Small intestine (tissue), 7 donors: ENCODE measurements at regions not wholly inside any gene's neighbourhood (a gene's known extent, or its start where the extent isn't known, plus 50 kb on each side); places are given as distances from the start of the nearest gene placed in this dataset.

Experiments
- DNase-seq, 2 donors: peaks; one replicate each; pipeline versions ENCODE4 v3.0.0 to v3.0.0-alpha.2; 2013
- FAIRE-seq: peaks from 2 replicates; lab custom pipeline; 2012; peaks lifted over from hg19 to GRCh38; lab: Jason Lieb, UNC
- H3K27ac ChIP-seq, 3 donors: one replicate each; pipeline ENCODE4 v1.5.1; 2013; ENCODE audit warnings: low read length in 2 of 3, mild to moderate bottlenecking in 2 of 3, control low read depth in 1 of 3, inconsistent platforms in 1 of 3, low read depth in 1 of 3, moderate library complexity in 1 of 3
- H3K27me3 ChIP-seq, 3 donors: one replicate each; pipeline ENCODE4 v1.6.1; 2013; ENCODE audit warnings: low read length in 3 of 3, inconsistent platforms in 1 of 3; ENCODE audit not compliant: control insufficient read depth in 3 of 3, insufficient read depth in 3 of 3
- H3K36me3 ChIP-seq, 3 donors: one replicate each; pipeline ENCODE4 v1.6.1; 2013; ENCODE audit warnings: low read length in 3 of 3, inconsistent platforms in 1 of 3, low read depth in 1 of 3, mild to moderate bottlenecking in 1 of 3, moderate library complexity in 1 of 3; ENCODE audit not compliant: control insufficient read depth in 3 of 3, insufficient read depth in 2 of 3
- H3K4me1 ChIP-seq, 3 donors: one replicate each; pipeline ENCODE4 v1.6.1; 2013; ENCODE audit warnings: low read length in 2 of 3, inconsistent platforms in 1 of 3, low read depth in 1 of 3, mild to moderate bottlenecking in 1 of 3, moderate library complexity in 1 of 3; ENCODE audit not compliant: control insufficient read depth in 3 of 3, insufficient read depth in 2 of 3
- H3K4me3 ChIP-seq, 3 donors: one replicate each; pipeline ENCODE4 v1.5.1; 2013; ENCODE audit warnings: low read length in 3 of 3, control low read depth in 1 of 3, inconsistent platforms in 1 of 3, low read depth in 1 of 3, mild to moderate bottlenecking in 1 of 3, moderate library complexity in 1 of 3
- H3K9me3 ChIP-seq, 2 donors: one replicate each; pipeline ENCODE4 v1.6.1; 2013; ENCODE audit warnings: low read depth in 1 of 2, low read length in 1 of 2; ENCODE audit not compliant: control insufficient read depth in 2 of 2, insufficient read depth in 1 of 2
- WGBS, 3 donors: extraction: QIAGEN DNeasy Blood & Tissue Kit; methylation state at CpG; one replicate each; pipeline ENCODE4 v1.1.7; 2013; 5-methylcytosine and 5-hydroxymethylcytosine counted together
- donor health status: healthy with polysubstance abuse.
- donor health status: control.
- donor health status: control.
- donor health status: Bipolar disorder and iron deficiency.
- donor health status: healthy.

GRCh38 chr1:187634940-187635339, 806.2 kb downstream of the PLA2G4A start:
- FAIRE-seq (no peak), DNase-seq (no peak)
- Histone ChIP-seq H3K4me3 (no peak overlapping the region), H3K9me3 (peaks cover 0 to 16% of the 10 kb centered on the region in 2 donors), H3K27me3 (no peaks in the 10 kb centered on the region), H3K4me1 (no peaks in the 10 kb centered on the region), H3K27ac (no peak overlapping the region), H3K36me3 (no peaks in the 10 kb centered on the region)
- WGBS, 3 donors, result 54 to 67% (median 58%) methylated on average over 1 of the region's 1 CpG

- DNase-seq (no peak), FAIRE-seq (no peak)
- Histone ChIP-seq H3K9me3 (no peaks in the 10 kb centered on the region), H3K4me1 (no peaks in the 10 kb centered on the region), H3K27ac (no peak overlapping the region), H3K27me3 (no peaks in the 10 kb centered on the region), H3K4me3 (no peak overlapping the region), H3K36me3 (no peaks in the 10 kb centered on the region)
- WGBS, 3 donors, result 62 to 88% (median 87%) methylated on average over 2 of the region's 2 CpGs
Measured at GRCh38 chr1:187638733-187639434, 810.1 kb downstream of the PLA2G4A start.

- H3K27me3 ChIP-seq, result no peaks in the 10 kb centered on the region
- no peaks in the 10 kb centered on the region for H3K4me1 ChIP-seq
- no peaks in the 10 kb centered on the region for H3K9me3 ChIP-seq
- 76 to 86% (median 83%) methylated on average over 5 of the region's 5 CpGs for WGBS, 3 donors
- H3K4me3 ChIP-seq, result no peak overlapping the region
- H3K36me3 ChIP-seq, result no peaks in the 10 kb centered on the region
- FAIRE-seq, result no peak
- DNase-seq, result no peak
- no peak overlapping the region for H3K27ac ChIP-seq
Measured at GRCh38 chr1:187641015-187641414, 812.3 kb downstream of the PLA2G4A start.

GRCh38 chr1:187641463-187641862, 812.7 kb downstream of the PLA2G4A start:
- Histone ChIP-seq H3K9me3 (no peaks in the 10 kb centered on the region), H3K36me3 (no peaks in the 10 kb centered on the region), H3K4me3 (no peak overlapping the region), H3K27me3 (no peaks in the 10 kb centered on the region), H3K27ac (no peak overlapping the region), H3K4me1 (no peaks in the 10 kb centered on the region)
- DNase-seq (no peak), FAIRE-seq (no peak)
- WGBS, 3 donors, result 64 to 85% (median 73%) methylated on average over 7 of the region's 7 CpGs

- H3K4me1 ChIP-seq, result no peaks in the 10 kb centered on the region
- H3K9me3 ChIP-seq, result no peaks in the 10 kb centered on the region
- no peak overlapping the region for H3K4me3 ChIP-seq
- 75 to 84% (median 76%) methylated on average over 2 of the region's 2 CpGs for WGBS, 3 donors
- no peak overlapping the region for H3K27ac ChIP-seq
- no peaks in the 10 kb centered on the region for H3K27me3 ChIP-seq
- H3K36me3 ChIP-seq, result no peaks in the 10 kb centered on the region
- DNase-seq (no peak), FAIRE-seq (no peak)
Measured at GRCh38 chr1:187641907-187642306, 813.2 kb downstream of the PLA2G4A start.

GRCh38 chr1:187645651-187646050, 816.9 kb downstream of the PLA2G4A start:
- H3K27ac ChIP-seq, result no peak overlapping the region
- H3K36me3 ChIP-seq, result no peaks in the 10 kb centered on the region
- no peak for DNase-seq
- no peaks in the 10 kb centered on the region for H3K27me3 ChIP-seq
- no peak overlapping the region for H3K4me3 ChIP-seq
- no peaks in the 10 kb centered on the region for H3K9me3 ChIP-seq
- 55 to 59% (median 55%) methylated on average over 2 of the region's 2 CpGs for WGBS, 3 donors
- no peak for FAIRE-seq
- no peaks in the 10 kb centered on the region for H3K4me1 ChIP-seq

GRCh38 chr1:187646536-187647107, 817.9 kb downstream of the PLA2G4A start:
- Histone ChIP-seq H3K27ac (no peak overlapping the region), H3K9me3 (no peaks in the 10 kb centered on the region), H3K4me3 (no peak overlapping the region), H3K36me3 (no peaks in the 10 kb centered on the region), H3K4me1 (no peaks in the 10 kb centered on the region), H3K27me3 (no peaks in the 10 kb centered on the region)
- DNase-seq, result no peak
- no peak for FAIRE-seq
- WGBS, 3 donors, result 93 to 95% (median 94%) methylated on average over 4 of the region's 4 CpGs

GRCh38 chr1:187648091-187648490, 819.3 kb downstream of the PLA2G4A start:
- Histone ChIP-seq H3K27ac (no peak overlapping the region), H3K27me3 (no peaks in the 10 kb centered on the region), H3K36me3 (no peaks in the 10 kb centered on the region), H3K4me3 (no peak overlapping the region), H3K4me1 (no peaks in the 10 kb centered on the region), H3K9me3 (no peaks in the 10 kb centered on the region)
- DNase-seq (no peak), FAIRE-seq (no peak)
- WGBS, 3 donors, result 63 to 71% (median 67%) methylated on average over 2 of the region's 2 CpGs
